ENCODE measurements at regions not wholly inside any gene's neighbourhood (a gene's known extent, or its start where the extent isn't known, plus 50 kb on each side); places are given as distances from the start of the nearest gene placed in this dataset.

- H3K4me1 Mint-ChIP-seq = peaks cover 5% of the 10 kb centered on the region
Observed at GRCh38 chr16:65817799-65818198, 548.7 kb upstream of the CDH5 start.

GRCh38 chr16:65817066-65817465 lies 549.4 kb upstream of the CDH5 start:
- no peaks in the 10 kb centered on the region for H3K4me1 ChIP-seq (ENCODE audit: control insufficient read depth, insufficient read depth, low read length)
- peaks cover 5% of the 10 kb centered on the region for H3K4me1 Mint-ChIP-seq
- H3K27me3 Mint-ChIP-seq (ENCODE audit: insufficient read depth) = no peaks in the 10 kb centered on the region
- no peak for DNase-seq
- H3K9me3 Mint-ChIP-seq = no peaks in the 10 kb centered on the region
- H3K27ac Mint-ChIP-seq = no peak overlapping the region
- H3K36me3 Mint-ChIP-seq (ENCODE audit: low read depth) = no peaks in the 10 kb centered on the region
- 95 to 100% methylated on average over 2 to 3 of the region's 3 CpGs for WGBS, 2 experiments (ENCODE audit: insufficient coverage in 1 of 2, insufficient read length in 1 of 2)
- no peak overlapping the region for H3K4me3 Mint-ChIP-seq
- H3K9ac ChIP-seq (ENCODE audit: extremely low read depth, low read length, poor library complexity, severe bottlenecking) = no peak overlapping the region
- no peak for TF ChIP-seq CTCF (conservative IDR thresholded peaks at IDR 0.05)
- H3K36me3 ChIP-seq (ENCODE audit: control insufficient read depth, insufficient read depth, low read length) = no peaks in the 10 kb centered on the region
- no peak overlapping the region for H3K27ac ChIP-seq (ENCODE audit: low read depth, low read length)
- H3K27me3 ChIP-seq (ENCODE audit: control insufficient read depth, insufficient read depth, low read length, poor library complexity, severe bottlenecking) = no peaks in the 10 kb centered on the region
- no peaks in the 10 kb centered on the region for H3K9me3 ChIP-seq (ENCODE audit: control insufficient read depth, low read length)
- no peak overlapping the region for H3K4me3 ChIP-seq (ENCODE audit: low read length)

More at GRCh38 chr16:65817799-65818198, 548.7 kb upstream of the CDH5 start:
- H3K9ac ChIP-seq (ENCODE audit: extremely low read depth, low read length, poor library complexity, severe bottlenecking) = no peak overlapping the region
- Mint-ChIP-seq H3K9me3 (no peaks in the 10 kb centered on the region), H3K27ac (no peak overlapping the region), H3K4me3 (no peak overlapping the region), H3K36me3 (ENCODE audit: low read depth) (no peaks in the 10 kb centered on the region), H3K27me3 (ENCODE audit: insufficient read depth) (no peaks in the 10 kb centered on the region)
- no peak for DNase-seq
- H3K36me3 ChIP-seq (ENCODE audit: control insufficient read depth, insufficient read depth, low read length) = no peaks in the 10 kb centered on the region
- no peak for TF ChIP-seq CTCF (conservative IDR thresholded peaks at IDR 0.05)
- H3K4me1 ChIP-seq (ENCODE audit: control insufficient read depth, insufficient read depth, low read length) = no peaks in the 10 kb centered on the region
- no peaks in the 10 kb centered on the region for H3K9me3 ChIP-seq (ENCODE audit: control insufficient read depth, low read length)
- H3K4me3 ChIP-seq (ENCODE audit: low read length) = no peak overlapping the region
- no peaks in the 10 kb centered on the region for H3K27me3 ChIP-seq (ENCODE audit: control insufficient read depth, insufficient read depth, low read length, poor library complexity, severe bottlenecking)
- no peak overlapping the region for H3K27ac ChIP-seq (ENCODE audit: low read depth, low read length)
- WGBS, 2 experiments (ENCODE audit: insufficient coverage in 1 of 2, insufficient read length in 1 of 2) = 88% methylated on average over 2 of the region's 2 CpGs; no CpG with 5 or more reads in 1 of the 2 experiments

- no peak for TF ChIP-seq CTCF (conservative IDR thresholded peaks at IDR 0.05)
- Histone ChIP-seq H3K4me3 (ENCODE audit: low read length) (no peak overlapping the region), H3K9me3 (ENCODE audit: control insufficient read depth, low read length) (no peaks in the 10 kb centered on the region), H3K36me3 (ENCODE audit: control insufficient read depth, insufficient read depth, low read length) (no peaks in the 10 kb centered on the region), H3K27ac (ENCODE audit: low read depth, low read length) (no peak overlapping the region), H3K4me1 (ENCODE audit: control insufficient read depth, insufficient read depth, low read length) (no peaks in the 10 kb centered on the region), H3K9ac (ENCODE audit: extremely low read depth, low read length, poor library complexity, severe bottlenecking) (no peak overlapping the region), H3K27me3 (ENCODE audit: control insufficient read depth, insufficient read depth, low read length, poor library complexity, severe bottlenecking) (no peaks in the 10 kb centered on the region)
- DNase-seq = no peak
- Mint-ChIP-seq H3K27me3 (ENCODE audit: insufficient read depth) (no peaks in the 10 kb centered on the region), H3K27ac (no peak overlapping the region), H3K36me3 (ENCODE audit: low read depth) (no peaks in the 10 kb centered on the region), H3K9me3 (no peaks in the 10 kb centered on the region), H3K4me1 (peaks cover 5% of the 10 kb centered on the region), H3K4me3 (no peak overlapping the region)
- 89% methylated on average over 2 of the region's 2 CpGs; no CpG with 5 or more reads in 1 of the 2 experiments for WGBS, 2 experiments (ENCODE audit: insufficient coverage in 1 of 2, insufficient read length in 1 of 2)
Observed at GRCh38 chr16:65816556-65816955, 549.9 kb upstream of the CDH5 start.

All from endodermal cell (in vitro differentiated cells).